Stimulated activated CD8-positive, alpha-beta memory T cell treated with anti-CD3 and anti-CD28 coated beads, Interleukin-7, amount 100 ng/mL, for 4 hours (primary cell): ENCODE measurements at regions not wholly inside any gene's neighbourhood (a gene's known extent, or its start where the extent isn't known, plus 50 kb on each side); places are given as distances from the start of the nearest gene placed in this dataset.

Experiments used
- DNase-seq, 2 donors: peaks; one replicate each; pipeline ENCODE4 v3.0.0-alpha.2; 2020; ENCODE audit warnings: low read depth in 2 of 2

- DNase-seq, result no peak
Observed at GRCh38 chr1:221462345-221462744, 279.5 kb downstream of the DUSP10 start.

- no peak for DNase-seq
Observed at GRCh38 chr1:221468546-221468945, 273.3 kb downstream of the DUSP10 start.

- no peak for DNase-seq
Observed at GRCh38 chr1:221469476-221469875, 272.4 kb downstream of the DUSP10 start.

GRCh38 chr1:221470000-221470698 is 271.7 kb downstream of the DUSP10 start:
- no peak for DNase-seq

- DNase-seq, result no peak
Observed at GRCh38 chr1:221473411-221473810, 268.5 kb downstream of the DUSP10 start.

- no peak for DNase-seq
Observed at GRCh38 chr1:221477252-221477651, 264.6 kb downstream of the DUSP10 start.

GRCh38 chr1:221478050-221478949 is 263.6 kb downstream of the DUSP10 start:
- DNase-seq, result peak; percentile 36 to 43

GRCh38 chr1:221487781-221488524 is 253.9 kb downstream of the DUSP10 start:
- DNase-seq, result no peak

GRCh38 chr1:221488550-221488949 is 253.3 kb downstream of the DUSP10 start:
- DNase-seq, result no peak

GRCh38 chr1:221494670-221495069 is 247.2 kb downstream of the DUSP10 start:
- DNase-seq, result no peak

GRCh38 chr1:221497046-221497445 is 244.8 kb downstream of the DUSP10 start:
- no peak for DNase-seq

GRCh38 chr1:221503268-221503667 is 238.6 kb downstream of the DUSP10 start:
- no peak for DNase-seq

- DNase-seq, result no peak
Observed at GRCh38 chr1:221509575-221510355, 232.1 kb downstream of the DUSP10 start.

- DNase-seq, result no peak
Observed at GRCh38 chr1:221510793-221511503, 230.9 kb downstream of the DUSP10 start.

- DNase-seq, result no peak
Observed at GRCh38 chr1:221511797-221512196, 230.1 kb downstream of the DUSP10 start.

GRCh38 chr1:221514806-221515205 is 227.1 kb downstream of the DUSP10 start:
- no peak for DNase-seq

GRCh38 chr1:221515496-221515895 is 226.4 kb downstream of the DUSP10 start:
- no peak for DNase-seq

- DNase-seq, result no peak
Observed at GRCh38 chr1:221517961-221518360, 223.9 kb downstream of the DUSP10 start.

- DNase-seq, result no peak
Observed at GRCh38 chr1:221520250-221520649, 221.6 kb downstream of the DUSP10 start.

GRCh38 chr1:221521686-221522085 is 220.2 kb downstream of the DUSP10 start:
- peak; percentile 1 to 5 for DNase-seq

GRCh38 chr1:221522529-221522940 is 219.4 kb downstream of the DUSP10 start:
- DNase-seq, result no peak
